Esophagus muscularis mucosa (tissue), 3 donors: ENCODE measurements at regions not wholly inside any gene's neighbourhood (a gene's known extent, or its start where the extent isn't known, plus 50 kb on each side); places are given as distances from the start of the nearest gene placed in this dataset.

Source experiments
- CTCF ChIP-seq, 3 experiments: fragments of 200-600 bp in 2 of 3; fragments of 450-650 bp in 1 of 3; sonication (generic) in 2 of 3; IDR thresholded peaks; one replicate each; pipeline ENCODE4 v1.5.1; 2017 to 2019; ENCODE audit warnings: antibody characterized with exemption in 3 of 3, mild to moderate bottlenecking in 2 of 3, moderate library complexity in 1 of 3
- POLR2A ChIP-seq: fragments of 450-650 bp; IDR thresholded peaks from one replicate; pipeline ENCODE4 v1.6.1; 2017; ENCODE audit warnings: antibody characterized with exemption, moderate library complexity, mild to moderate bottlenecking, low read depth
- POLR2AphosphoS5 ChIP-seq, 2 donors: sonication (generic); formaldehyde crosslinking; IDR thresholded peaks; one replicate each; pipeline ENCODE4 v1.6.1; 2017; ENCODE audit warnings: antibody characterized with exemption in 2 of 2

- TF ChIP-seq POLR2AphosphoS5 (IDR thresholded peaks at IDR 0.05): no peak
- TF ChIP-seq CTCF (IDR thresholded peaks at IDR 0.05): no peak
- no peak for TF ChIP-seq POLR2A
Measured at GRCh38 chr22:27097933-27098332, 440.5 kb downstream of the MIAT start.
